ENCODE measurements at regions not wholly inside any gene's neighbourhood (a gene's known extent, or its start where the extent isn't known, plus 50 kb on each side); places are given as distances from the start of the nearest gene placed in this dataset.

DNA sequence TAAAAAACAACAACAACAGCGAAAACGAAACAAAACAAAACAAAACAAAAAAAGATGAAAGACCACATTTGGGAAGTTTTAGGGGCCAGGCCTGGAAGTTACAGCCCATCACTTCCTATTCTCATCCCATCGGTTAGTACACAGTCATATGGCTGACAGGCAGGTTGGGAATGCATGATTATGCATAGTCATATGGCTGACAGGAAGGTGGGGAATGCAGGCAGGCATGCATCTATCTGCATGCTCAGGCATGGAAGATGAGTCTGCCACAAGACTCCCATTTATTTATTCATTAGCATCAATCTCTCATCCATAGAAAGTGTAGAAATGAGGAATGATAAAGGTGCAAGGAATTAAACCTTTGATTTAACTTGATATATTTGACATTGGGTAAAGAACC is 325.3 kb upstream of the MEX3C start:
- no peak for ATAC-seq
- intact Hi-C loops (cut with DNase I): no loop called here
- no peaks in the 10 kb centered on the region for H3K36me3 ChIP-seq
- no peaks in the 10 kb centered on the region for H3K4me1 ChIP-seq
- no peaks in the 10 kb centered on the region for H3K27me3 ChIP-seq
- H3K27ac ChIP-seq: no peak overlapping the region
- H3K9me3 ChIP-seq: no peaks in the 10 kb centered on the region
- no peak overlapping the region for H3K4me3 ChIP-seq
- no peak for DNase-seq
- TF ChIP-seq CTCF (IDR thresholded peaks at IDR 0.05): no peak

DNA sequence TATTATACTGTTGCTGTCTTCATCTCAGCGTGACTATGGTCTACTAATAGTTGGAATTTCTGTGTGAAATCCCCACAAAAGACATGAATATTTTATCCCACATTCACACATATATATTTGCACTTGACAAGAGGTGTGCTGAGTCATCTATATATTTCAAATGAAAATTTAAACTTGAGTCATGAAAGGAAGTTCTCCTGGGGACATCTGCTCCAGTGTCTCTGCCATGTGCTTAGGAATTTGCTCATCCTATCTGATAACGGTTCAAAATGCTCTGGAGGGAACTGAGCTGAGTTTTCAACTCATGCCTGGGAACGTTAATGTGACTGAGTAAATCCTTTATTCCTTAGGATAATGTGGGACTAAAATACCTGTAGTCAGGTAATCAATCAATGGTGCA is 326.2 kb upstream of the MEX3C start:
- no peak for TF ChIP-seq CTCF (IDR thresholded peaks at IDR 0.05)
- H3K27ac ChIP-seq: no peak overlapping the region
- no peaks in the 10 kb centered on the region for H3K9me3 ChIP-seq
- H3K4me1 ChIP-seq: no peaks in the 10 kb centered on the region
- no peaks in the 10 kb centered on the region for H3K27me3 ChIP-seq
- DNase-seq: no peak
- H3K36me3 ChIP-seq: no peaks in the 10 kb centered on the region
- H3K4me3 ChIP-seq: no peak overlapping the region
- intact Hi-C loops (cut with DNase I): no loop called here
- ATAC-seq: no peak

DNA sequence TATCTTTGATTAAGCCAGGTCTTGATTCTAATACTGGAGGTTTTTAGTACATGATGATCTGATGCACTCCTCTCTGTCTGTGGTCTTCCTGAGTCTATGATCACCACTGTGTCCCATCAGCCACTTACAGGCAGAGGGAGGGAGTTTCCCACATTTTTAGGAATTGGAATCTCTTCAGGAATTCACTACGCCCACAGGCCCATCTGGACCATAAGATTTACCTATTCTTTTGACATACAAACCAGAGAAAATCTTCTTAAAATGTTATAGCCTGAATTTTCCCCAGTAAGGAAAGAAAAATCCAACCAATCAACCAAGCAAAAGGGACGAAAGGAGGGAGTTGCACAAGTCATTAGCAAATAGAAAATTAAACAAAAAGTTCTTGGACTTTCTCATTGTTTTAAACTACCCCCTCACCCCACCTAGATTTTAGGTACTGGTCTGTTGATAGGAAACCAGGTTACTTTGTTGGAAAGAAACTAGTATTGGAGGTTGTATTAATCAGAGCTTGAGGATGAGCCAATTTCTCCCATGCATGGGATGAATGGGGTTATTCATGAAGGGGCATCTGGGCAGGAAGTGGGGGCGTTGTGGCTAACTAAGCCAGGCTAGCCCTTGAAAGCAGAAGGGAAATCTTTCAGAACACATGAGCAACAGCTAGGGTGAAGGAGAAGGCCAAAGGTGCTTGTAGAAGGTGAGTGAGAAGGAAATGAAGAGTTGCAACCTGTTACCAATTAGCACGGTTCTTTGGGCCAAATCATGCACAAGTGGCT is 328.2 kb upstream of the MEX3C start:
- Histone ChIP-seq H3K4me3 (no peak overlapping the region), H3K27ac (no peak overlapping the region), H3K4me1 (no peaks in the 10 kb centered on the region), H3K36me3 (no peaks in the 10 kb centered on the region), H3K27me3 (no peaks in the 10 kb centered on the region), H3K9me3 (no peaks in the 10 kb centered on the region)
- intact Hi-C loops (cut with DNase I): no loop called here
- no peak for TF ChIP-seq CTCF (IDR thresholded peaks at IDR 0.05)
- DNase-seq (no peak), ATAC-seq (no peak)

GRCh38 chr18:51527826-51528225 is 330.3 kb upstream of the MEX3C start:
- H3K27me3 ChIP-seq: no peaks in the 10 kb centered on the region
- no peak for ATAC-seq

GRCh38 chr18:51531501-51531900 is 334.0 kb upstream of the MEX3C start:
- no peak for TF ChIP-seq CTCF (IDR thresholded peaks at IDR 0.05)
- Histone ChIP-seq H3K4me3 (no peak overlapping the region), H3K36me3 (no peaks in the 10 kb centered on the region), H3K4me1 (no peaks in the 10 kb centered on the region), H3K27ac (no peak overlapping the region), H3K9me3 (no peaks in the 10 kb centered on the region), H3K27me3 (no peaks in the 10 kb centered on the region)
- intact Hi-C loops (cut with DNase I): no loop called here
- ATAC-seq (no peak), DNase-seq (peak in 1 of 4 donors; percentile 4)

More at GRCh38 chr18:51527826-51528225, 330.3 kb upstream of the MEX3C start:
- no peak overlapping the region for H3K27ac ChIP-seq
- H3K9me3 ChIP-seq: no peaks in the 10 kb centered on the region
- H3K4me1 ChIP-seq: no peaks in the 10 kb centered on the region
- no peaks in the 10 kb centered on the region for H3K36me3 ChIP-seq
- no peak for TF ChIP-seq CTCF (IDR thresholded peaks at IDR 0.05)
- no peak for DNase-seq
- intact Hi-C loops (cut with DNase I): no loop called here
- H3K4me3 ChIP-seq: no peak overlapping the region
